ENCODE measurements at regions not wholly inside any gene's neighbourhood (a gene's known extent, or its start where the extent isn't known, plus 50 kb on each side); places are given as distances from the start of the nearest gene placed in this dataset.

DNA sequence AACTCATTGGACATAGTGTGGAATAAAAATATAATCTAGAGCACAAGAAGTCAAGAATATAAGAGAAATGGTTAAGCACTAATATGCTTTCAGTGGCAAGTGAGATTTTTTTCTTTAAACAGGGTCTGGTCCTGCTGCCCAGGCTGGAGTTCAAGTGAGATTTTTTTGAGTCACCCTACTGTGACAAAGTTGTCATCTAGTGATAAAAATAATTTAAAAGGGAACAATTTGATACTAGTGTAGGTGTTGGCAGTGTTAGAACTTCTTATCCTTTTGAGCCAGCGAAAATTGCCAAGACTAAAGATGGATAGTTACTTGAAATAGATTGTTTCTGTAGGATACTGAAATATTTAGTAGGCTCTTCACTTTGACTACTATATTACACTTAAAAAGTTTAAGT, 67.9 kb upstream of the TECRL start:
- DNase-seq = no peak
- TF ChIP-seq, protein P1, sequence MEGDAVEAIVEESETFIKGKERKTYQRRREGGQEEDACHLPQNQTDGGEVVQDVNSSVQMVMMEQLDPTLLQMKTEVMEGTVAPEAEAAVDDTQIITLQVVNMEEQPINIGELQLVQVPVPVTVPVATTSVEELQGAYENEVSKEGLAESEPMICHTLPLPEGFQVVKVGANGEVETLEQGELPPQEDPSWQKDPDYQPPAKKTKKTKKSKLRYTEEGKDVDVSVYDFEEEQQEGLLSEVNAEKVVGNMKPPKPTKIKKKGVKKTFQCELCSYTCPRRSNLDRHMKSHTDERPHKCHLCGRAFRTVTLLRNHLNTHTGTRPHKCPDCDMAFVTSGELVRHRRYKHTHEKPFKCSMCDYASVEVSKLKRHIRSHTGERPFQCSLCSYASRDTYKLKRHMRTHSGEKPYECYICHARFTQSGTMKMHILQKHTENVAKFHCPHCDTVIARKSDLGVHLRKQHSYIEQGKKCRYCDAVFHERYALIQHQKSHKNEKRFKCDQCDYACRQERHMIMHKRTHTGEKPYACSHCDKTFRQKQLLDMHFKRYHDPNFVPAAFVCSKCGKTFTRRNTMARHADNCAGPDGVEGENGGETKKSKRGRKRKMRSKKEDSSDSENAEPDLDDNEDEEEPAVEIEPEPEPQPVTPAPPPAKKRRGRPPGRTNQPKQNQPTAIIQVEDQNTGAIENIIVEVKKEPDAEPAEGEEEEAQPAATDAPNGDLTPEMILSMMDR (IDR thresholded peaks at IDR 0.05; ENCODE audit: low read depth, low read length) = no peak
- H3K27me3 ChIP-seq = no peaks in the 10 kb centered on the region
- no peaks in the 10 kb centered on the region for H3K4me1 ChIP-seq
- no peaks in the 10 kb centered on the region for H3K36me3 ChIP-seq
- H3K4me3 ChIP-seq (ENCODE audit: low read depth, low read length) = no peak overlapping the region
- H3K9me3 ChIP-seq = no peaks in the 10 kb centered on the region

DNA sequence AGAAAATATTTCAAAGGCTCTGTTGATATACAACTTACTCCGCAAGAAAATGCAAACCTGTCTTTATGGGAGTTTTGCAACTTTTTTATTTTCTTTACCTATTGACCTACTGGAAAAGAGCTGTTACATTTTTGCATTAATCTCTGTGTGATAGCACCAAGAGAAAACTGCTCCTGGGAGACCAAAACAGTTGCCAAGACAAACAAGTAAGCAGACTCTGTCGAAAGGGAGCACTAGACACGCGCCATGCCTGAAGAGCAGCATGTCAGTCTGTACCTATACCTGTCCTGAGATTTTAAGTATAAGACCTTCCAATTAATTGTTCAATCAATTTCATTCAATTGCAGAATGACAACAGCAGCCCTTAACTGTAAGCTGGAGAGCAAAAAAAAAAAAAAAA, 56.0 kb upstream of the TECRL start:
- no peaks in the 10 kb centered on the region for H3K9me3 ChIP-seq
- H3K36me3 ChIP-seq = no peaks in the 10 kb centered on the region
- H3K27me3 ChIP-seq = no peaks in the 10 kb centered on the region
- no peak overlapping the region for H3K4me3 ChIP-seq (ENCODE audit: low read depth, low read length)
- no peak for DNase-seq
- TF ChIP-seq, protein P1 (IDR thresholded peaks at IDR 0.05; ENCODE audit: low read depth, low read length) = no peak
- H3K4me1 ChIP-seq = no peaks in the 10 kb centered on the region

DNA sequence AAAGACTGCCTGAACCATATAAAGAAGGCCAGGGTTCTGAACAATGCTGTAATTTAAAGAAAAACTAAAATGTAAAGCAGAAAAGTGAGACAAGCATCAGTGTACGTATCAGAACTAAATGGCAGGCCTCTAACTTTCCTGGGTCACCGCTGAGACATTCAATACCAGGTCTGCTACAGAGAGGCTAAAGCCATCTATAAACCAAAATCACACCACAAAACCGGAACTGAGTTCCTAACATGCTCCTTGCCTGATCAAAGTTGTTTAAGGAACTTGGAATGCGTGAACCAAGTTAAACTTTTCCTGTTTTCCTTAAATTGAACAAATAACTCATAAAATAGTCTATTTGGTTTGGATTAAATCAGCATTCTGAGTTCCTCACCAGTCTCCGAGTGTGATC, 55.3 kb upstream of the TECRL start:
- no peak for DNase-seq
- Histone ChIP-seq H3K36me3 (no peaks in the 10 kb centered on the region), H3K9me3 (no peaks in the 10 kb centered on the region), H3K4me1 (no peaks in the 10 kb centered on the region), H3K4me3 (ENCODE audit: low read depth, low read length) (no peak overlapping the region), H3K27me3 (no peaks in the 10 kb centered on the region)
- TF ChIP-seq, protein P1 (IDR thresholded peaks at IDR 0.05; ENCODE audit: low read depth, low read length) = no peak
